CD4-positive, alpha-beta T cell treated with Interleukin-4 for 1 hour (primary cell): ENCODE measurements at regions not wholly inside any gene's neighbourhood (a gene's known extent, or its start where the extent isn't known, plus 50 kb on each side); places are given as distances from the start of the nearest gene placed in this dataset.
"Not testable (repeated sequence)": the region's sequence is repeated elsewhere in the genome, so short reads cannot be mapped to it uniquely, and the experiment has no call there.

ENCODE experiments used
- DNase-seq, 2 donors: peaks; one replicate each; pipeline ENCODE4 v3.0.0-alpha.2; 2020 to 2022

- DNase-seq, result no peak
Observed at GRCh38 chr2:51795248-51795888, 763.4 kb upstream of the NRXN1 start.

DNA sequence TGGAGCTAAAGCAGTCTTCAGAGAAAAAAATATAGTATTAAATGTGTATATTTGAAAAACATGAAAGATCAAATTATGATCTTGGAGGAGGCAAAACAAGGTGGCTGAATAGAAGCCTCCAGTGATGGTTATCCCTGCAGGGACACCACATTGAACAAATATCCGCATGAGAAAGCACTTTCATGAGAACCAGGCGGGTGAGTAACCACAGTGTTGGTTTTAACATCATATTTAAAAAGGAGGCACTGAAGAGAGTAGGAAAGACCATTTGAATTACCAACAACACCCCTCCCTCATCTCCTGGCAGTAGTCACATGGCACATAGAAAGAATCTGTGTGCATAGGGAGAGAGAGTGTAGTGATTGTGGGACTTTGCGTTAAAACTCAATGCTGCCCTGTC lies 759.6 kb upstream of the NRXN1 start:
- no peak for DNase-seq

GRCh38 chr2:51790854-51791253 lies 758.9 kb upstream of the NRXN1 start:
- no peak for DNase-seq

DNA sequence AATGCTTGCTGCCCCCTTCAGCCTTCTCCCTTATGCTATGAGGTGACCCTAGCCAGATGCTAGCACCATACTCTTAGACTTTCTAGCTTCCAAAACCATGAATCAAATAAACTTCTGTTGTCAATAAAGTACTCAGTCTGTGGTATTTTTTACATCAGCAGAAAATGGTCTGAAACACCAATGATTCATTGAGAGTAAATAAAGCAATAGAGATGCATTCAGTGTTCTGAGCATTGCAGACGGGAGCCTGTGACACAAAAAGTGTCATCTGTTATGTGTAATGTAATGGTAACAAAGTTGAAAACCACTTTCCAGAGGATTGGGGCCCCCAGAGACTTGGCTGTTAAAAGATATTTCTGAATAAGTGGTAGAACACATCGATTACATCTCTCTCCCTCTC lies 758.0 kb upstream of the NRXN1 start:
- DNase-seq, result no peak

GRCh38 chr2:51782921-51783765 lies 751.2 kb upstream of the NRXN1 start:
- no peak for DNase-seq

DNA sequence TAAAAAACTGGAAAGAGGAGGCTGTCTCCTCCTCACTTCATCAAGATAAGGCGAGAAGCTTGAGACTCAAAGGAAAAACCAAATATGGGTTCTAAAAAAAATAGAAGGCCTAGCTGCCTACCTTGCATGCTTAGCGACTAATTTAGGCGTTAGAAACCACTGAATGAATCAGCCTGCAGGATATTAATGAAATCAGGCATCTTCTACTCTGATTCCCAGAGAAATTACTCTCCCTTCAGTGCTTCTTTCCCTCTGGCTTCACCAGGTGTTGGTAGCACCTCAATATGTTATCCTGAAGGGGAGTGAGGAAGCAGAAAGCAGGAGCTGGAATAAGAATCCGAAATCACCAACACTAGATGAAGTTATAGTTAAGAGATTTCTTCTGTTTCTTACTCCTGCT lies 749.8 kb upstream of the NRXN1 start:
- no peak for DNase-seq

DNA sequence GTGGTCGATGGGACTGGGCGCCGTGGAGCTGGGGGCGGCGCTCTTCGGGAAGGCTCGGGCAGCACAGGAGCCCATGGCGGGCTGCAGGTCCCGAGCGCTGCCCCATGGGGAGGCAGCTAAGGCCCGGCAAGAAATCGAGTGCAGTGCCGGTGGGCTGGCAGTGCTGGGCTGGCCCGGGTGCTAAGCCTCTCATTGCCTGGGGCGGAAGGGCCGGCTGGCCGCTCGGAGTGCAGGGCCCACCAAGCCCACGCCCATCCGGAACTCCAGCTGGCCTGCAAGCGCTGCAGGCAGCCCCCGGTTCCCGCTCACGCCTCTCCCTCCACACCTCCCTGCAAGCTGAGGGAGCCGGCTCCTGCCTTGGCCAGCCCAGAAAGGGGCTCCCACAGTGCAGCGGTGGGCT lies 748.4 kb upstream of the NRXN1 start:
- DNase-seq, result no peak

GRCh38 chr2:51779723-51780122 lies 747.8 kb upstream of the NRXN1 start:
- not testable (repeated sequence) for DNase-seq

- DNase-seq, result no peak
Observed at GRCh38 chr2:51778806-51779205, 746.9 kb upstream of the NRXN1 start.

DNA sequence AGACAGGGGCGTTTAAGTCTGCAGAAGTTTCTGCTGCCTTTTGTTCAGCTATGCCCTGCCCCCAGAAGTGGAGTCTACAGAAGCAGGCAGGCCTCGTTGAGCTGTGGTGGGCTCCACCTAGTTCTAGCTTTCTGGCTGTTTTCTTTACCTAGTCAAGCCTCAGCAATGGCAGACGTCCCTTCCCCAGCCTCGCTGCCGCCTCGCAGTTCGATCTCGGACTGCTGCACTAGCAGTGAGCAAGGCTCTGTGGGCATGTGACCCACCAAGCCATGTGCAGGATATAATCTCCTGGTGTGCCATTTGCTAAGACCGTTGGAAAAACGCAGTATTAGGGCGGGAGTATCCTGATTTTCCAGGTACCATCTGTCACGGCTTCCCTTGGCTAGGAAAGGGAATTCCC lies 742.7 kb upstream of the NRXN1 start:
- not testable (repeated sequence) for DNase-seq

DNA sequence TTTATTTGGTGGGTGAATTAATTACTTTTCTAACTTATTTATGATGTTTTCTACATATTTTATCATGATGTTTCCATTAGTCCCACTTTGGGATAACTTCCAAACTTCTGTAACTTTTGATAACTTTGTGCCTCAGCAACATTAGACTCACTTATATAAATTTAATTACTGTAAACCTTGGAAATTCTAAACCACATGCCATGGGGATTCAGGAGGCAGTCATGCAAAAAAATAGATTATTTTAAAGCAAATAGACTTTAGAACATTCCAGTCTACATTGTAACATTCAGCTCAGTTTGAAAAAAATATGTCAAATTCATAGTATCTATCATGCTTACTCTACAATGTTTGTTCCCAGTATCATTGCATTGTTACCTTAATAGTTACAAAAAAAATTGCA lies 728.5 kb upstream of the NRXN1 start:
- no peak for DNase-seq

GRCh38 chr2:51758081-51758480 lies 726.1 kb upstream of the NRXN1 start:
- no peak for DNase-seq

DNA sequence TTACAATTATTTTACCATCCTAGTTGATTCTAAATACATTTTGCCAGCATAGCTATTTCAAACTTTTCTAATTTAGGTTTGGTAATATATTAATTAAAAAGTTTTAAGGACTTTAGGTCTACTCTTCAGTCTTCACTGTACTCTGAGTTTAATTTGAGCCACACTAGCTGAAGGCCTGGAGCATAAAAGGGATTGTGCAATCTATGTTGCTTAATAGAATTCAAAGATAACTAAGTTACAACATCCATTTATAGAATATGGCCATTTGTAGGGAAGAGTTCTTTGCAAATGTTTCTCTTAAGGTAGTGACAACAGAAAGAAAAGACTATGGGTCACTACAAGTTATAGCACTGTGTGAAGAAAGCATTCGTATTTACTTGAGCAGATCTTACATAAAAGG lies 702.2 kb upstream of the NRXN1 start:
- DNase-seq, result no peak

DNA sequence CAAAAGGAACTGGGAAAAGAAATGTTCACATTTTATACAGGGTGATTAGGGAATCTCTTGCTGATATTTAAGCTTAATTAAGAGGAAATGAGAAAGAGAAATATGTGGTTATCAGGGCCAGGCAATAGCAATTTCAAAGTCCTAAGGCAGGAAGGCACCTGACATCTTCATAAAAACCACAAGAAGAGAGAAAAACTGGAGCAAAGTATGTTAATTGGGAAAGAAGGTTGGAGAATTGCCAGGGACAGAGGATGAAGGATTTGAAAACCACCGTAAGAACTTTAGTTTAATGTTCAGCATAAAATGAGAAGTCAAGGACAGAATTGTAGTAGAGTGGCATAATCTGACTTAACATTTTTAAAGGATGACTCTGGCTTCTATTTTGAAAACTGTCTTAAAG lies 691.8 kb upstream of the NRXN1 start:
- no peak for DNase-seq

- DNase-seq, result no peak
Observed at GRCh38 chr2:51722311-51722710, 690.4 kb upstream of the NRXN1 start.

DNA sequence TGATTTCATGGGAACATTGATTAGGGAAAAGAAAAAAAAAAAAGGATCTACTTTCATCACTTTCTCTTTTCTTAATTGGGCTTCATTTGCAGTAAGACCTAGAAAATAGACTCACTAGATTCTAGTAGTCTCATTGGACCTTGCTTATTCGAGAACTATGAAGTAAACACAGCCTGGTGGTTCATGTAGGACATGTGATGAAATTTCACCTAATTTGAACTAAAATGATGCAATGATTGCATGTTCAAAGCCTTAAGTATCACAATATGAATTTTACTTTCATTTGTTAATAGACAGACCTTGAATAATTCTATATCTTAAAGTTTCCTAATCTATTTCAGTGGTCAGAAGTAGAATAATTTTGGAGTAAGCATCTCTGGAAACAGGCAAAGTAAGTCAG lies 688.9 kb upstream of the NRXN1 start:
- DNase-seq, result no peak

GRCh38 chr2:51718881-51719280 lies 686.9 kb upstream of the NRXN1 start:
- DNase-seq, result no peak

- no peak for DNase-seq
Observed at GRCh38 chr2:51717312-51717711, 685.4 kb upstream of the NRXN1 start.

DNA sequence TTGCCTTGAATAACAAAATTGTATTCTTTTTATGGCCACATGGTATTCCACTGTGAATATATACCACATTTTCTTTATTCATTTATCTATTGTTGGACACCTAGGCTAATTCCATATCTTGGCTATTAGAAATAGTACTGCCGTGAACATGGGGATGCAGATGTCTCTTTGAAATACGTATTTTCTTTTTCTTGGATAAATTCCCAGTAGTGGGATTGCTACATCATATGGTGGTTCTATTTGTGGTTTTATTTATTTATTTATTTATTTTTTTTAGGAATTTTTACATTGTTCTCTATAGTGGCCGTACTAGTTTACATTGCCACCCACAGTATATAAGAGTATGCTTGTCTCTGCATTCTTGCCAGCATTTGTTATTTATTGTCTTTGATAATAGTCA lies 679.8 kb upstream of the NRXN1 start:
- no peak for DNase-seq

DNA sequence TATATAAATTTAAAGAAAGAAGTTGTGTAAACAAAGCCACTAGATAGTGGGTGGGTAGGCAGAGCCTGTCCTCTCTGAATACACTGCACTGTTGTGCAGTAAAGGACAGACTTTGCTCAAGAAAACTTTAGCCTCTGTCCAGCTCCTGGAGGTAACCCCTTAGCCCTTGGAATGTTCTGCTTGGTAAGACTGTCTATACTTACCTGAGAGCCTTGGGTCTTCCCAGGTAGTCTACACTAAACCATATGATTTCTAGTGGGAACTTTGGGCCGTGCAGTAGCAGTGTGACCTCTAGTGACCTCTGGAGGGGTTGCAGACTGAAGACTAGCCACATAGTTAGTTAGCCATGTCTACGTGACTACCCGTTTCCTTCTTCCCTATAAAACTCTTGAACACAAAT lies 678.3 kb upstream of the NRXN1 start:
- no peak for DNase-seq

DNA sequence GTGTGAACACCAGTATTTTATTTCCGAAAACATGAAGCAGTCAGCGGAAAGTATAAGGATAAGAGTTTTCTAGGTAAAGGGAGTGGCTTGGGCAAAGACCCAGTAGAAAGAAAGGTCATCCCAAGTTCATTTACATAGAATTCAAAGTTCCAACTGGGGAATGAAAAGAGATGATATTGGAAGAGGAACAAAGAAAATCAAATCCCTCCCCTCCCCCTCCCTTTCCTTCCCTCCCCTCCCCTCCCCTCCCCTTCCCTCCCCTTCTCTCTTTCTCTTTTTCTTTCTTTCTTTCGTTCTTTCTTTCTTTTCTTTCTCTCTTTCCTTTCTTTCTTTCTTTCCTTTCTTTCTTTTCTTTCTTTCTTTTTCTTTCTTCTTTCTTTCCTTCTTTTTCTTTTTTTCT lies 675.7 kb upstream of the NRXN1 start:
- DNase-seq, result no peak

DNA sequence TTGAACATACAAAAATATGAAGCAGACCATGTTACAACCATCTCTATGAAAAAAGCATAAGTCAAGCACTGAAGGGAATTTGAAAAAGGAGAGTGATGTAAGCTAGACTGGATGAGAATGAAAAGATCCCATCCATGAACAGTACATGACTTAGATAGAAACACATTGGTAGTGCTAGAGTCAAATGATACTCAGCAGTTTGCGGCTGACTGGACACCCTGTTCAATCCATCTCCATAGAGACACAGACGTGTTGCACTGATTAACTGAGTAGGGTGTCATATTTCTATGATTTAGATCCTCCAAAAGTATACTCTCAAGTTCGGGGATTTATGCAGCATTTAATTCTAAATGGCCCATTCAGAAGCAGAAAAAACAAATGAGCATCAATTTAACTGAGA lies 674.3 kb upstream of the NRXN1 start:
- DNase-seq, result no peak

DNA sequence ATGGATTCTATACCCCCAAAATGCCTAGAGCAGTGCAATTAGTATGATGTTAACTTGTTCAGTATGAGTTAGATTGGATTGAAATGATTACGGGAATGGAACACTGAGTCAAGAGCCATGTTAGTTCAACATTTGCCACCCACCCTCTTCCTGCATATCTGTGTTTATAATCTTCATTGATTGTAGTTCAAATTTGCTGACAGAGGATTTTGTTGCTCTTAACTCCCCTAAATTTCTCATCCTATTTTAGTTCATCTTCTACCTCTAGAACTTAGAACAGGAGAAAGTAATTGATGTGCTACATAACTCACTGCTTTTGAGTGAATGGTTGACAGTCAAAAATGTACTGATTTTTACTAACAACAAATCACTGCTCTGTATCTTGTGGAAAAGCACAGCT lies 673.5 kb upstream of the NRXN1 start:
- no peak for DNase-seq

DNA sequence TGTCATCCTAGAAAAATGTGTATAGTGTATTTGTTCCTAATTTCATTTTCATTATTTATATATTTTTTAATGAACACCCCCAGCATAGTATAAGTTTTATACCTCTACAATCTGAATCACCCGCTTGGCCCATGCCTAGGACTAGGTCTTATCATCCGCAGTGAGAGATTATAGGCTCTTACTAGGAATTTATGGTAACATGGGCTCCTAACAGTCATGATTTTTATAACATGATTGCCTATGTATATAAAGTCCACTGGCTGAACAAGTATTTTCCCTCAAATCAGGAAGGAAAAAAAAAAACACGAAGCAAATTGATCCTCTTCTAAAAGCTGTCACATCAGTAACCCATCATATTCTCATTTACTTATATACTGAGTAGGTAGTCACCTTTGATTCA lies 666.1 kb upstream of the NRXN1 start:
- DNase-seq, result no peak

DNA sequence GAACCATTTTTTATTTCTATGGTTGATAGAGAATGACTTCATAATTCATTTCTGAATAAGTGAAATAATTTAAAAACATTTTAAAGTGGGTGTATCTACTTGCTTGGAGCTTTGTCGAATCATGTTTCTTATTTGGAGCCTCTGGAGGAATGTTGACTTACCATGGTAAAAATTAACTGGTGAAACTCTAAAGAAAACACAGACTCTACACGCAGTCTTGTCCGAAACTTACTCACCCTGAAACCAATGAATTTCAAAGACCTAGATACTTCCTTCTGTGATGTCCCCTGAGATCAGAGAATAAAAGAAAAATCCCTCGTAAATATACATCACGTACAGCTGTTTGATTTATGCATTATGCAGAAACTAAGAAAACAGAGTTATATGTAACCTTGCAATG lies 665.2 kb upstream of the NRXN1 start:
- no peak for DNase-seq
